ENCODE measurements at regions not wholly inside any gene's neighbourhood (a gene's known extent, or its start where the extent isn't known, plus 50 kb on each side); places are given as distances from the start of the nearest gene placed in this dataset.
A peak's percentile ranks its signal among the peaks of the same experiment; 100 is the strongest.

DNA sequence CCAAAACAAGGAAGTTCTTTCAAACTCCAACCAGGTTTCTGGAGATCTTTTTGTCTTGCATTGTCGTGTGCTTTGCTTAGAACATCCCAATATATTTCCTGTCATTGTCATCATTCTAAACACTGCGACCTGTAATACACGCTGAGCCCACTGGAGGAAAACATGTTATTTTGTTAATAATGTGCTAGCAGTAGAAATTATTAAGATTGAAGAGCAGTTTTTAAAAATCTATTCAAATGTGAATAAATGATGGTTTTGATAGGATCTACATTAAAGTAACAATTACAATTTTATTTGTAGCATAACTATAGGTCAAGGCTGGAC is 268.5 kb downstream of the PTPRC start (continued):
- TF ChIP-seq, protein P1, sequence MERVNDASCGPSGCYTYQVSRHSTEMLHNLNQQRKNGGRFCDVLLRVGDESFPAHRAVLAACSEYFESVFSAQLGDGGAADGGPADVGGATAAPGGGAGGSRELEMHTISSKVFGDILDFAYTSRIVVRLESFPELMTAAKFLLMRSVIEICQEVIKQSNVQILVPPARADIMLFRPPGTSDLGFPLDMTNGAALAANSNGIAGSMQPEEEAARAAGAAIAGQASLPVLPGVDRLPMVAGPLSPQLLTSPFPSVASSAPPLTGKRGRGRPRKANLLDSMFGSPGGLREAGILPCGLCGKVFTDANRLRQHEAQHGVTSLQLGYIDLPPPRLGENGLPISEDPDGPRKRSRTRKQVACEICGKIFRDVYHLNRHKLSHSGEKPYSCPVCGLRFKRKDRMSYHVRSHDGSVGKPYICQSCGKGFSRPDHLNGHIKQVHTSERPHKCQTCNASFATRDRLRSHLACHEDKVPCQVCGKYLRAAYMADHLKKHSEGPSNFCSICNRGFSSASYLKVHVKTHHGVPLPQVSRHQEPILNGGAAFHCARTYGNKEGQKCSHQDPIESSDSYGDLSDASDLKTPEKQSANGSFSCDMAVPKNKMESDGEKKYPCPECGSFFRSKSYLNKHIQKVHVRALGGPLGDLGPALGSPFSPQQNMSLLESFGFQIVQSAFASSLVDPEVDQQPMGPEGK (CRISPR knock-in tag; IDR thresholded peaks at IDR 0.05; ENCODE audit: borderline replicate concordance): no peak
- TF ChIP-seq ZFP30 (CRISPR knock-in tag; IDR thresholded peaks at IDR 0.05) (no peak), BACH2 (CRISPR knock-in tag; IDR thresholded peaks at IDR 0.05; ENCODE audit: borderline replicate concordance) (no peak), CSDC2 (CRISPR knock-in tag; IDR thresholded peaks at IDR 0.05) (no peak), GLIS3 (CRISPR knock-in tag; IDR thresholded peaks at IDR 0.05) (no peak), PPARA (CRISPR knock-in tag; IDR thresholded peaks at IDR 0.05; ENCODE audit: borderline replicate concordance) (no peak), OSR1 (CRISPR knock-in tag; IDR thresholded peaks at IDR 0.05) (no peak), TOX (CRISPR knock-in tag; IDR thresholded peaks at IDR 0.05; ENCODE audit: borderline replicate concordance) (no peak), ZNF70 (CRISPR knock-in tag; IDR thresholded peaks at IDR 0.05) (no peak), ISL1 (CRISPR knock-in tag; IDR thresholded peaks at IDR 0.05) (no peak), RARB (CRISPR knock-in tag; IDR thresholded peaks at IDR 0.05) (no peak), ESRRG (CRISPR knock-in tag; IDR thresholded peaks at IDR 0.05) (no peak), ZNF565 (CRISPR knock-in tag; conservative IDR thresholded peaks at IDR 0.05; ENCODE audit: low read depth) (no peak), SNAI2 (CRISPR knock-in tag; IDR thresholded peaks at IDR 0.05) (no peak)

DNA sequence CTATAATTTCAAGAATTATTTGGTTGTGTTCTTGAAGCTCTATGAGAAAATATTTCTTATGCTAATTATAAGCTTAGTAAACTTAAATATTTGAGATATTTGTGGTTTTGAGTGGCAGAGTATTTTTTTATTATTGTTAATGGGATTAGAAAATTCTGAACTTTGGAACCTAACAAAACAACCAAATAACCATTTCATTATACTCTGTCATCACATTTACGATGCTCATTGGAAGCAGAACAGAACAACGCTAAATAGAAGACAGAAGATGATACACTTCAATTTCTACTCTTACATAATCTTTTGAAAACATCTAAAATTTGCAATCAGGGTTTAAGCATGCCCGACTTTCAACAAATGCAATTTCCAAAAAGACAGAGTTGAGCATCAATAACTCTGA is 270.2 kb downstream of the PTPRC start:
- ATAC-seq: no peak
- TF ChIP-seq SNAI2 (CRISPR knock-in tag; IDR thresholded peaks at IDR 0.05) (no peak), ZNF565 (CRISPR knock-in tag; conservative IDR thresholded peaks at IDR 0.05; ENCODE audit: low read depth) (no peak), ARNTL (CRISPR knock-in tag; IDR thresholded peaks at IDR 0.05; ENCODE audit: borderline replicate concordance, low read depth) (no peak), TCF4 (CRISPR knock-in tag; IDR thresholded peaks at IDR 0.05; ENCODE audit: borderline replicate concordance) (no peak), GLIS3 (CRISPR knock-in tag; IDR thresholded peaks at IDR 0.05) (no peak), ZNF8 (CRISPR knock-in tag; IDR thresholded peaks at IDR 0.05) (no peak), ZNF70 (CRISPR knock-in tag; IDR thresholded peaks at IDR 0.05) (no peak), PPARA (CRISPR knock-in tag; IDR thresholded peaks at IDR 0.05; ENCODE audit: borderline replicate concordance) (no peak)
- TF ChIP-seq, protein P2, sequence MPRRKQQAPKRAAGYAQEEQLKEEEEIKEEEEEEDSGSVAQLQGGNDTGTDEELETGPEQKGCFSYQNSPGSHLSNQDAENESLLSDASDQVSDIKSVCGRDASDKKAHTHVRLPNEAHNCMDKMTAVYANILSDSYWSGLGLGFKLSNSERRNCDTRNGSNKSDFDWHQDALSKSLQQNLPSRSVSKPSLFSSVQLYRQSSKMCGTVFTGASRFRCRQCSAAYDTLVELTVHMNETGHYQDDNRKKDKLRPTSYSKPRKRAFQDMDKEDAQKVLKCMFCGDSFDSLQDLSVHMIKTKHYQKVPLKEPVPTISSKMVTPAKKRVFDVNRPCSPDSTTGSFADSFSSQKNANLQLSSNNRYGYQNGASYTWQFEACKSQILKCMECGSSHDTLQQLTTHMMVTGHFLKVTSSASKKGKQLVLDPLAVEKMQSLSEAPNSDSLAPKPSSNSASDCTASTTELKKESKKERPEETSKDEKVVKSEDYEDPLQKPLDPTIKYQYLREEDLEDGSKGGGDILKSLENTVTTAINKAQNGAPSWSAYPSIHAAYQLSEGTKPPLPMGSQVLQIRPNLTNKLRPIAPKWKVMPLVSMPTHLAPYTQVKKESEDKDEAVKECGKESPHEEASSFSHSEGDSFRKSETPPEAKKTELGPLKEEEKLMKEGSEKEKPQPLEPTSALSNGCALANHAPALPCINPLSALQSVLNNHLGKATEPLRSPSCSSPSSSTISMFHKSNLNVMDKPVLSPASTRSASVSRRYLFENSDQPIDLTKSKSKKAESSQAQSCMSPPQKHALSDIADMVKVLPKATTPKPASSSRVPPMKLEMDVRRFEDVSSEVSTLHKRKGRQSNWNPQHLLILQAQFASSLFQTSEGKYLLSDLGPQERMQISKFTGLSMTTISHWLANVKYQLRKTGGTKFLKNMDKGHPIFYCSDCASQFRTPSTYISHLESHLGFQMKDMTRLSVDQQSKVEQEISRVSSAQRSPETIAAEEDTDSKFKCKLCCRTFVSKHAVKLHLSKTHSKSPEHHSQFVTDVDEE (CRISPR knock-in tag; IDR thresholded peaks at IDR 0.05): no peak

DNA sequence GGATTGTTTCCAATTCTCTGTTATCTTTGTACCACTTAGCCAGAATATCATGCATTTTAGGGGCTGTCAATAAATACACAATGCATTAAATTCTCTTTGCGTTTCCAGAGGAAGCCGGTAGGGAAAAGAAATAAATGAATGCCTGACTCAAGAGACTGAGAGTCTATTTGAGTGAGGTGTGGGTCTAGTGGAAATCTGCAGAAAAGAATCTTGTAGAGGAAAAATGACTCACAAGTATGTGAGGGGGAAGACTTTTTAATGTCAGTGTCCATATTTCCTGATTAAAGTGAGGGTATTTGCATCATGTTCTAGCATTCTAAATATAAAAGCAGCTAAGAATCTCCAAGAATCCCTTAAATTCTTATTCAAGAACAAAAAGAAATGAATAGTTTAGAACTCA is 271.1 kb downstream of the PTPRC start:
- TF ChIP-seq ZNF8 (CRISPR knock-in tag; IDR thresholded peaks at IDR 0.05): no peak
- peak; percentile 89 for ATAC-seq

DNA sequence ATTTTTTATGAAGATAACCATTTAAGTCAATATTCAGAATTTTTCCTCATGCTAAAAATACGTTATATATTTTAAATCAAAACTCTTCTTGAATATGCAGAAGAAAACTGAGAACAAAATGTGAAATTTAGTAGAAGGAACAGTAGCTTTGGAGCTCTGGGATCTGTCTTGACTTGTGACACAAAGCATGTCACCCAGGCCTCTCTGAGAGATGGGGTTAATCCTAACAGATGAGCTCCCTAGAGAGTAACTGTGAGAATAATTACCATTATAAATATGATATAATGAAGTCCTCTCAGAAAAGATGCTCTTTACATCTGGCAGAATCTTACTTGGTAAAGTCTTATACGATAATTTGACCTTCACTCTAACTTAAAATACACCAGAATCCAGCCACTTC is 272.0 kb downstream of the PTPRC start:
- TF ChIP-seq OSR1 (CRISPR knock-in tag; IDR thresholded peaks at IDR 0.05) (no peak), ARNTL (CRISPR knock-in tag; IDR thresholded peaks at IDR 0.05; ENCODE audit: borderline replicate concordance, low read depth) (no peak), ZNF70 (CRISPR knock-in tag; IDR thresholded peaks at IDR 0.05) (no peak), BACH2 (CRISPR knock-in tag; IDR thresholded peaks at IDR 0.05; ENCODE audit: borderline replicate concordance) (no peak), ISL1 (CRISPR knock-in tag; IDR thresholded peaks at IDR 0.05) (no peak), ZFP30 (CRISPR knock-in tag; IDR thresholded peaks at IDR 0.05) (no peak), ZNF565 (CRISPR knock-in tag; conservative IDR thresholded peaks at IDR 0.05; ENCODE audit: low read depth) (no peak), ZNF8 (CRISPR knock-in tag; IDR thresholded peaks at IDR 0.05) (no peak)
- TF ChIP-seq, protein P1 (CRISPR knock-in tag; IDR thresholded peaks at IDR 0.05; ENCODE audit: borderline replicate concordance): no peak
- TF ChIP-seq, protein P3, sequence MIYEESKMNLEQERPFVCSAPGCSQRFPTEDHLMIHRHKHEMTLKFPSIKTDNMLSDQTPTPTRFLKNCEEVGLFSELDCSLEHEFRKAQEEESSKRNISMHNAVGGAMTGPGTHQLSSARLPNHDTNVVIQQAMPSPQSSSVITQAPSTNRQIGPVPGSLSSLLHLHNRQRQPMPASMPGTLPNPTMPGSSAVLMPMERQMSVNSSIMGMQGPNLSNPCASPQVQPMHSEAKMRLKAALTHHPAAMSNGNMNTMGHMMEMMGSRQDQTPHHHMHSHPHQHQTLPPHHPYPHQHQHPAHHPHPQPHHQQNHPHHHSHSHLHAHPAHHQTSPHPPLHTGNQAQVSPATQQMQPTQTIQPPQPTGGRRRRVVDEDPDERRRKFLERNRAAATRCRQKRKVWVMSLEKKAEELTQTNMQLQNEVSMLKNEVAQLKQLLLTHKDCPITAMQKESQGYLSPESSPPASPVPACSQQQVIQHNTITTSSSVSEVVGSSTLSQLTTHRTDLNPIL (CRISPR knock-in tag; IDR thresholded peaks at IDR 0.05; ENCODE audit: low read depth): no peak
- ATAC-seq: no peak
